PFSK-1 (cell line): ENCODE measurements at regions not wholly inside any gene's neighbourhood (a gene's known extent, or its start where the extent isn't known, plus 50 kb on each side); places are given as distances from the start of the nearest gene placed in this dataset.

Experiments
- POLR2AphosphoS5 ChIP-seq: IDR thresholded peaks from 2 replicates; pipeline ENCODE4 v1.6.1; 2012; ENCODE audit warnings: low read depth, mild to moderate bottlenecking, control low read depth, low read length, moderate library complexity
- SIN3A ChIP-seq: IDR thresholded peaks from 2 replicates; pipeline ENCODE4 v1.6.1; 2012; ENCODE audit warnings: mild to moderate bottlenecking, low read length, moderate library complexity, borderline replicate concordance; ENCODE audit not compliant: insufficient read depth
- TAF1 ChIP-seq: IDR thresholded peaks from 2 replicates; pipeline ENCODE4 v1.6.1; 2012; ENCODE audit warnings: low read length, control low read depth, borderline replicate concordance; ENCODE audit not compliant: insufficient read depth

DNA sequence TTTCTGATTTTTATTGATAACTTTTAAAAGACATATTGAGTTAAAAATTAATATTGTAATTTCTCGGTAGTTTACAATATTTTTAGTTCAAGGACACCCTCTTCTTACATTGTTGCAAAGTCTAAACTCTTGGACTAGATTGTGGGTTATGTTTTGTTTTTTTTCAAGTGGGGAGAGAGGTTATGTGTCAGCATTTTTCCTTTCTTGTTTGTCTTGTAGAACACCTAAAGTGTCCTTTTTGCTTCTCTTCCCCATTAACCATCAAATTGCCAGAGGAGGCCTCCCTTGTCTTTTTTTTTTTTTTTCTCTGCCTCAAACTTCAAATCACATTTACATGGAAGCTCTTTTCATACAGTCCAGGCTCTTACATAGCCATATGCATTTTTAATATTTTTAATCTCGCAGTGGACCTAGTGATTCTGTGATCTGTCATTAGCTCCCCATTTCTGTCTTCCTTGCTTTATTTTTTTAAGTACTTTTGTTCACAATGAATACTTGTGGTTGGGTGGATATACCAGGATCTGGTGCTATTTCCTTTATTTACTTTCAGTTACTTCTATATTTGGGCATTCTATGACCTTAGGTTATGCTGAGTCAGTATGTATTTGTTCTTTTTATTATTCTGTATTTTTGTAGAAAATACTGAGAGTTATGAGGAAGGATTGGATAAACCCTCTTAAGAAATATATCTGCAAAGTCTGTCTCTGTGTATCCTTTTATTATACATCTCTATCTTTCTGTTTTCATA lies 2280.6 kb upstream of the ACO1 start:
- TF ChIP-seq POLR2AphosphoS5 (no peak), SIN3A (no peak), TAF1 (no peak)
